ENCODE measurements at regions not wholly inside any gene's neighbourhood (a gene's known extent, or its start where the extent isn't known, plus 50 kb on each side); places are given as distances from the start of the nearest gene placed in this dataset.
"Not testable (repeated sequence)": the region's sequence is repeated elsewhere in the genome, so short reads cannot be mapped to it uniquely, and the experiment has no call there.

DNA sequence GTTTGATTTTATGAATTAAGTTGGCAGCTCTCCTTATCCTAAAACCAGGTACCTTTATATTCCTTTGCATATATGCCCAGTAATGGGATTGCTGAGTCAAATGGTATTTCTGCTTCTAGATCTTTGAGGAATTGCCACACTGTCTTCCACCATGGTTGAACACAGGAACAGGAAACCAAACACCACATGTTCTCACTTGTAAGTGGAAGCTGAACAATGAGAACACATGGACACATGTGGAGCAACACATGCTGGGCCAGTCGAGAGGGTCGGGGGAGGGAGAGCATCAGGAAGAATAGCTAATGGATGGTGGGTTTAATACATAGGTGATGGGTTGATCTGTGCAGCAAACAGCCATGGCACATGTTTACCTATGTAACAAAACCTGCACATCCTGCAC, 214.6 kb downstream of the BLID start:
- TF ChIP-seq EZH2phosphoT487 (IDR thresholded peaks at IDR 0.05; ENCODE audit: borderline replicate concordance, low read depth, low read length): not testable (repeated sequence)
- TF ChIP-seq, protein P1, sequence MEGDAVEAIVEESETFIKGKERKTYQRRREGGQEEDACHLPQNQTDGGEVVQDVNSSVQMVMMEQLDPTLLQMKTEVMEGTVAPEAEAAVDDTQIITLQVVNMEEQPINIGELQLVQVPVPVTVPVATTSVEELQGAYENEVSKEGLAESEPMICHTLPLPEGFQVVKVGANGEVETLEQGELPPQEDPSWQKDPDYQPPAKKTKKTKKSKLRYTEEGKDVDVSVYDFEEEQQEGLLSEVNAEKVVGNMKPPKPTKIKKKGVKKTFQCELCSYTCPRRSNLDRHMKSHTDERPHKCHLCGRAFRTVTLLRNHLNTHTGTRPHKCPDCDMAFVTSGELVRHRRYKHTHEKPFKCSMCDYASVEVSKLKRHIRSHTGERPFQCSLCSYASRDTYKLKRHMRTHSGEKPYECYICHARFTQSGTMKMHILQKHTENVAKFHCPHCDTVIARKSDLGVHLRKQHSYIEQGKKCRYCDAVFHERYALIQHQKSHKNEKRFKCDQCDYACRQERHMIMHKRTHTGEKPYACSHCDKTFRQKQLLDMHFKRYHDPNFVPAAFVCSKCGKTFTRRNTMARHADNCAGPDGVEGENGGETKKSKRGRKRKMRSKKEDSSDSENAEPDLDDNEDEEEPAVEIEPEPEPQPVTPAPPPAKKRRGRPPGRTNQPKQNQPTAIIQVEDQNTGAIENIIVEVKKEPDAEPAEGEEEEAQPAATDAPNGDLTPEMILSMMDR (conservative IDR thresholded peaks at IDR 0.05; ENCODE audit: low read length): not testable (repeated sequence)
